Liver (tissue), 3 donors: ENCODE measurements at regions not wholly inside any gene's neighbourhood (a gene's known extent, or its start where the extent isn't known, plus 50 kb on each side); places are given as distances from the start of the nearest gene placed in this dataset.

Experiments used
- TAF1 ChIP-seq: conservative IDR thresholded peaks from 2 replicates; pipeline ENCODE4 v1.6.1; 2016; ENCODE audit warnings: antibody characterized with exemption, mild to moderate bottlenecking
- TF ChIP-seq, protein P1 (sequence below): fragments of 150-350 bp; IDR thresholded peaks from 2 replicates; pipeline ENCODE4 v1.5.1; 2017; ENCODE audit warnings: improper control_type of control experiment, low read depth, low read length; ENCODE audit not compliant: missing input control
- TF ChIP-seq, protein P2 (sequence below): IDR thresholded peaks from 2 replicates; pipeline ENCODE4 v1.6.1; 2016; ENCODE audit warnings: antibody characterized with exemption
- donor health status: healthy.
- donor health status: healthy.

DNA sequence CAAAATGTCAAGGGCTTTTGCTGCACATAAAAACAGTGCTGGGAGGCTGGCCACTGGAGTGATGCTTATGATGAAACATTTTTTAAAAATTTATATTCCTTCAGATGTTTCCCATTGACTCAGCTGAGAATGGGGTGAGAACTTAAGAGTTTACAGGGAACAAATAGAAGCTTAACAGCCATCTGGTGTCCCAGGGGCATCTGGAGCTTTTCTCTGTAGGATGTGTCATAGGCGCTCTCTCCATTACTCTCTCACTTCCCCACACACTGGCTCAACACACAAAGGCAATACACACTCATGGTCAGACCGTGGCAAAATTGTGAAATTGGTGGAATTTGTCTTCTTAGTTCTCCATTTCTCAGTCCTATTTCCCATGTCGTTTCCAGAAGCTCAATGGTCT is 783.1 kb upstream of the LRRTM1 start:
- TF ChIP-seq, protein P1, sequence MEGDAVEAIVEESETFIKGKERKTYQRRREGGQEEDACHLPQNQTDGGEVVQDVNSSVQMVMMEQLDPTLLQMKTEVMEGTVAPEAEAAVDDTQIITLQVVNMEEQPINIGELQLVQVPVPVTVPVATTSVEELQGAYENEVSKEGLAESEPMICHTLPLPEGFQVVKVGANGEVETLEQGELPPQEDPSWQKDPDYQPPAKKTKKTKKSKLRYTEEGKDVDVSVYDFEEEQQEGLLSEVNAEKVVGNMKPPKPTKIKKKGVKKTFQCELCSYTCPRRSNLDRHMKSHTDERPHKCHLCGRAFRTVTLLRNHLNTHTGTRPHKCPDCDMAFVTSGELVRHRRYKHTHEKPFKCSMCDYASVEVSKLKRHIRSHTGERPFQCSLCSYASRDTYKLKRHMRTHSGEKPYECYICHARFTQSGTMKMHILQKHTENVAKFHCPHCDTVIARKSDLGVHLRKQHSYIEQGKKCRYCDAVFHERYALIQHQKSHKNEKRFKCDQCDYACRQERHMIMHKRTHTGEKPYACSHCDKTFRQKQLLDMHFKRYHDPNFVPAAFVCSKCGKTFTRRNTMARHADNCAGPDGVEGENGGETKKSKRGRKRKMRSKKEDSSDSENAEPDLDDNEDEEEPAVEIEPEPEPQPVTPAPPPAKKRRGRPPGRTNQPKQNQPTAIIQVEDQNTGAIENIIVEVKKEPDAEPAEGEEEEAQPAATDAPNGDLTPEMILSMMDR, result no peak
- TF ChIP-seq, protein P2, sequence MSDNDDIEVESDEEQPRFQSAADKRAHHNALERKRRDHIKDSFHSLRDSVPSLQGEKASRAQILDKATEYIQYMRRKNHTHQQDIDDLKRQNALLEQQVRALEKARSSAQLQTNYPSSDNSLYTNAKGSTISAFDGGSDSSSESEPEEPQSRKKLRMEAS, result no peak
- no peak for TF ChIP-seq TAF1
